ENCODE measurements at regions not wholly inside any gene's neighbourhood (a gene's known extent, or its start where the extent isn't known, plus 50 kb on each side); places are given as distances from the start of the nearest gene placed in this dataset.

DNA sequence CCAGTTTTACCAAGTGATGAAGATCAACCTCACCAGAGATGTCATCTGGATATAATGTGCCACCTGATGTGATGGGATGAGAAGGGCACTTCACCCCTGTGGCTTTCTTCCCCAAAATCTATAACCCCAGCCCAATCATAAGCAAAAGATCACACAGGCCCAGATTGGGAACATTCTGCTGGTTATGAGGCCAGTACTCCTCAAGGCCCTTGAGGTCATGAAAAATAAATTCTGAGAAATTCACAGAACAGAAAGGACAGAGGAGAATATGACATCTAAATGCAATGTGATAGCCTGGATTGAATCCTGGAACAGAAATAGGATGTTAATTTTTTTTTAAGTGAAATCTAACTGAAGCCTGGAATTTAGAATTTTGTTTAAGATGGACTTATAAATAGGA is 243.5 kb downstream of the CBLN4 start:
- no peaks in the 10 kb centered on the region for H3K27me3 ChIP-seq (ENCODE audit: control insufficient read depth in 1 of 2, insufficient read depth in 2 of 2, low read length in 2 of 2)
- H3K27ac ChIP-seq (ENCODE audit: low read depth in 2 of 2, low read length in 1 of 2), result no peak overlapping the region
- H3K36me3 ChIP-seq (ENCODE audit: control insufficient read depth in 2 of 2, insufficient read depth in 2 of 2, low read length in 1 of 2), result no peaks in the 10 kb centered on the region
- H3K4me3 ChIP-seq (ENCODE audit: low read depth in 1 of 2, low read length in 2 of 2), result no peak overlapping the region
- no peaks in the 10 kb centered on the region for H3K9me3 ChIP-seq (ENCODE audit: control insufficient read depth in 2 of 2, insufficient read depth in 1 of 2, low read depth in 1 of 2, low read length in 1 of 2)
- H3K4me1 ChIP-seq (ENCODE audit: control insufficient read depth in 2 of 2, insufficient read depth in 2 of 2, low read length in 1 of 2), result no peaks in the 10 kb centered on the region

- Histone ChIP-seq H3K27ac (ENCODE audit: low read depth in 2 of 2, low read length in 1 of 2) (no peak overlapping the region), H3K27me3 (ENCODE audit: control insufficient read depth in 1 of 2, insufficient read depth in 2 of 2, low read length in 2 of 2) (no peaks in the 10 kb centered on the region), H3K4me1 (ENCODE audit: control insufficient read depth in 2 of 2, insufficient read depth in 2 of 2, low read length in 1 of 2) (no peaks in the 10 kb centered on the region), H3K9me3 (ENCODE audit: control insufficient read depth in 2 of 2, insufficient read depth in 1 of 2, low read depth in 1 of 2, low read length in 1 of 2) (no peaks in the 10 kb centered on the region), H3K4me3 (ENCODE audit: low read depth in 1 of 2, low read length in 2 of 2) (no peak overlapping the region), H3K36me3 (ENCODE audit: control insufficient read depth in 2 of 2, insufficient read depth in 2 of 2, low read length in 1 of 2) (no peaks in the 10 kb centered on the region)
- 40 to 49% methylated on average over 3 of the region's 3 CpGs for WGBS, 2 donors
Observed at GRCh38 chr20:55761100-55761499, 244.2 kb downstream of the CBLN4 start.

GRCh38 chr20:55760586-55760985 is 244.7 kb downstream of the CBLN4 start:
- no peak overlapping the region for H3K27ac ChIP-seq (ENCODE audit: low read depth in 2 of 2, low read length in 1 of 2)
- WGBS, 2 donors, result 45 to 51% methylated on average over 3 of the region's 3 CpGs
- H3K4me1 ChIP-seq (ENCODE audit: control insufficient read depth in 2 of 2, insufficient read depth in 2 of 2, low read length in 1 of 2), result no peaks in the 10 kb centered on the region
- H3K36me3 ChIP-seq (ENCODE audit: control insufficient read depth in 2 of 2, insufficient read depth in 2 of 2, low read length in 1 of 2), result no peaks in the 10 kb centered on the region
- H3K9me3 ChIP-seq (ENCODE audit: control insufficient read depth in 2 of 2, insufficient read depth in 1 of 2, low read depth in 1 of 2, low read length in 1 of 2), result no peaks in the 10 kb centered on the region
- no peaks in the 10 kb centered on the region for H3K27me3 ChIP-seq (ENCODE audit: control insufficient read depth in 1 of 2, insufficient read depth in 2 of 2, low read length in 2 of 2)
- H3K4me3 ChIP-seq (ENCODE audit: low read depth in 1 of 2, low read length in 2 of 2), result no peak overlapping the region

GRCh38 chr20:55755861-55756260 is 249.5 kb downstream of the CBLN4 start:
- Histone ChIP-seq H3K9me3 (ENCODE audit: control insufficient read depth in 2 of 2, insufficient read depth in 1 of 2, low read depth in 1 of 2, low read length in 1 of 2) (no peaks in the 10 kb centered on the region), H3K4me3 (ENCODE audit: low read depth in 1 of 2, low read length in 2 of 2) (no peak overlapping the region), H3K27ac (ENCODE audit: low read depth in 2 of 2, low read length in 1 of 2) (no peak overlapping the region), H3K36me3 (ENCODE audit: control insufficient read depth in 2 of 2, insufficient read depth in 2 of 2, low read length in 1 of 2) (no peaks in the 10 kb centered on the region), H3K27me3 (ENCODE audit: control insufficient read depth in 1 of 2, insufficient read depth in 2 of 2, low read length in 2 of 2) (no peaks in the 10 kb centered on the region), H3K4me1 (ENCODE audit: control insufficient read depth in 2 of 2, insufficient read depth in 2 of 2, low read length in 1 of 2) (no peaks in the 10 kb centered on the region)
- WGBS, 2 donors, result 67 to 77% methylated on average over 3 of the region's 3 CpGs

DNA sequence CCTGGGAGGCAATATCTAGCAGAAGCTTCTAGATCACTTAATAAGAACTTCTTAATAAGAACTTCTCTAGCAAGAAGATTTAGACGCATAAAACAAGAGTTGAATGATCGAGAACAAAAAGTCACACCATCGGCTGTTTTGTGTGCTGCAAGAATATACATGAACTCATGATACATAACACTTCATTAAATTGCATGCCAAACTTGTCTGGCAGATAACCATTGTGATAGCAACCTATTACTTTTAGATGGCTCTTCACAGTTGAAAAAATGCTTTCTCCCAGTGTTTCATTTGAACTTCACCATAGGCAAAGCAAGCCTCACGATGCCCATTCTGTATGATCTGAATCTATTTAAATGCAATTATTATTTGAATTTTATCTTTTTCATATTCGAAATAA is 249.9 kb downstream of the CBLN4 start:
- Histone ChIP-seq H3K4me3 (ENCODE audit: low read depth in 1 of 2, low read length in 2 of 2) (no peak overlapping the region), H3K36me3 (ENCODE audit: control insufficient read depth in 2 of 2, insufficient read depth in 2 of 2, low read length in 1 of 2) (no peaks in the 10 kb centered on the region), H3K9me3 (ENCODE audit: control insufficient read depth in 2 of 2, insufficient read depth in 1 of 2, low read depth in 1 of 2, low read length in 1 of 2) (no peaks in the 10 kb centered on the region), H3K27me3 (ENCODE audit: control insufficient read depth in 1 of 2, insufficient read depth in 2 of 2, low read length in 2 of 2) (no peaks in the 10 kb centered on the region), H3K4me1 (ENCODE audit: control insufficient read depth in 2 of 2, insufficient read depth in 2 of 2, low read length in 1 of 2) (no peaks in the 10 kb centered on the region), H3K27ac (ENCODE audit: low read depth in 2 of 2, low read length in 1 of 2) (no peak overlapping the region)
- 80% methylated on average over 5 of the region's 5 CpGs for WGBS, 2 donors

DNA sequence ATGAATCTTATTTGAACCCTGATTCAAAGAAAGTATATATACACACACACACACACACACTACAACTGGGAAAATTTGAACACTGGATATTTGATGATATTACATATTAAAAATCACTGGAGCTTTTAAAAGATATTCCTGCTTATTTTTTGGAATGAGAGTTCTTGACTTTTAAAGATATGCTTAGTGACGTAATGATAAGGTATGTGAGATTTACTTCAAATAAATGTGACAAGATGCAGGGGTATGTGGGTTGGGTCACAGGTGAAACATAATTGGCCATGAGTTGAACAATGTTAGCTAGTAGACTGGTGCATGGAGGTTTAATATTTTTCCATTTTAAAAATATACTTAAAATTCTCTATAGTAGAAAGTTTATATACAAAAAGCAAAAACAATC is 258.6 kb downstream of the CBLN4 start:
- no peaks in the 10 kb centered on the region for H3K4me1 ChIP-seq (ENCODE audit: control insufficient read depth in 2 of 2, insufficient read depth in 2 of 2, low read length in 1 of 2)
- H3K27me3 ChIP-seq (ENCODE audit: control insufficient read depth in 1 of 2, insufficient read depth in 2 of 2, low read length in 2 of 2), result no peaks in the 10 kb centered on the region
- H3K4me3 ChIP-seq (ENCODE audit: low read depth in 1 of 2, low read length in 2 of 2), result no peak overlapping the region
- no peaks in the 10 kb centered on the region for H3K9me3 ChIP-seq (ENCODE audit: control insufficient read depth in 2 of 2, insufficient read depth in 1 of 2, low read depth in 1 of 2, low read length in 1 of 2)
- no peak overlapping the region for H3K27ac ChIP-seq (ENCODE audit: low read depth in 2 of 2, low read length in 1 of 2)
- 91% methylated on average over 1 of the region's 1 CpG for WGBS, 2 donors
- no peaks in the 10 kb centered on the region for H3K36me3 ChIP-seq (ENCODE audit: control insufficient read depth in 2 of 2, insufficient read depth in 2 of 2, low read length in 1 of 2)

GRCh38 chr20:55745840-55746239 is 259.5 kb downstream of the CBLN4 start:
- H3K27me3 ChIP-seq (ENCODE audit: control insufficient read depth in 1 of 2, insufficient read depth in 2 of 2, low read length in 2 of 2), result no peaks in the 10 kb centered on the region
- no peak overlapping the region for H3K4me3 ChIP-seq (ENCODE audit: low read depth in 1 of 2, low read length in 2 of 2)
- no peaks in the 10 kb centered on the region for H3K4me1 ChIP-seq (ENCODE audit: control insufficient read depth in 2 of 2, insufficient read depth in 2 of 2, low read length in 1 of 2)
- no peaks in the 10 kb centered on the region for H3K36me3 ChIP-seq (ENCODE audit: control insufficient read depth in 2 of 2, insufficient read depth in 2 of 2, low read length in 1 of 2)
- WGBS, 2 donors, result 54 to 74% methylated on average over 1 of the region's 1 CpG
- no peaks in the 10 kb centered on the region for H3K9me3 ChIP-seq (ENCODE audit: control insufficient read depth in 2 of 2, insufficient read depth in 1 of 2, low read depth in 1 of 2, low read length in 1 of 2)
- H3K27ac ChIP-seq (ENCODE audit: low read depth in 2 of 2, low read length in 1 of 2), result no peak overlapping the region

DNA sequence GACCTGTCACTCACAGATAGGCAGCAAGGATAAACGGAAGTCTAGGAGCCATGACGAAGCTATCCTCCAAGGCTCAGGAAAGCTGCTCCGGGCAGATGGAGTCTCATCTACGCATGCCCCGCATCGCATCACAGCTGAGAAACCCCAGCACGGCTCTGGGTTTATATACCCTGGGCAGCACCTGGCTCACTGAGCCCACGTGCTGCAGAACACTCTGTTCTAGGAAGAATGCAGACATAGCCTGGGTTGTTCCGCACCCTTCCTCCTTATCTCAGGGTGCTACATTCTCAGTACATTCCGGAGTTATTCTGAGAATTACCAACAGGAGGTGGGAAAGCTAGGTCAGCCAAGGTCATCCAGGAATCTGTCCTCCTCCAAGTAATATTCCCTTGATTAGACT is 260.4 kb downstream of the CBLN4 start:
- 77 to 91% methylated on average over 10 of the region's 10 CpGs for WGBS, 2 donors
- no peaks in the 10 kb centered on the region for H3K27me3 ChIP-seq (ENCODE audit: control insufficient read depth in 1 of 2, insufficient read depth in 2 of 2, low read length in 2 of 2)
- H3K27ac ChIP-seq (ENCODE audit: low read depth in 2 of 2, low read length in 1 of 2), result no peak overlapping the region
- H3K36me3 ChIP-seq (ENCODE audit: control insufficient read depth in 2 of 2, insufficient read depth in 2 of 2, low read length in 1 of 2), result no peaks in the 10 kb centered on the region
- no peaks in the 10 kb centered on the region for H3K4me1 ChIP-seq (ENCODE audit: control insufficient read depth in 2 of 2, insufficient read depth in 2 of 2, low read length in 1 of 2)
- H3K9me3 ChIP-seq (ENCODE audit: control insufficient read depth in 2 of 2, insufficient read depth in 1 of 2, low read depth in 1 of 2, low read length in 1 of 2), result no peaks in the 10 kb centered on the region
- H3K4me3 ChIP-seq (ENCODE audit: low read depth in 1 of 2, low read length in 2 of 2), result no peak overlapping the region

DNA sequence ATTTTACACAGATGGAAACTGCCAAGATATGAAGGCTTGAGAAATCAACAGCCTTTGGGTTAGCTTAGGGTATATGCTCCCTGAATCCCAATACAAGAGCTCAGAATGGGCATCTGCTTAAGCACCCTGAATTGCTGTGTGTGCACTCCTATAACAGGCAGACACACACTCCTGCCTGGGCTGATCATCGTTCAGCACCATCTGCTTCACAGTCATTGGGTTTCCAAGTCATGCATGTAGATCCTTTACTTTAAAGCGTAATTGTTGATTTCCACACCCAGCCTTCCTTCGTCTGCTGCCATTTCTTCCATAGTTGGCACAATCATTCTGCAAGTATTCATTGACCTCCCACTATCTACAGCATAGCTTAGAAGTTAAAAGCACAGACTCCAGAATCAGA is 263.5 kb downstream of the CBLN4 start:
- no peaks in the 10 kb centered on the region for H3K9me3 ChIP-seq (ENCODE audit: control insufficient read depth in 2 of 2, insufficient read depth in 1 of 2, low read depth in 1 of 2, low read length in 1 of 2)
- H3K36me3 ChIP-seq (ENCODE audit: control insufficient read depth in 2 of 2, insufficient read depth in 2 of 2, low read length in 1 of 2), result no peaks in the 10 kb centered on the region
- H3K27ac ChIP-seq (ENCODE audit: low read depth in 2 of 2, low read length in 1 of 2), result no peak overlapping the region
- no peaks in the 10 kb centered on the region for H3K27me3 ChIP-seq (ENCODE audit: control insufficient read depth in 1 of 2, insufficient read depth in 2 of 2, low read length in 2 of 2)
- H3K4me3 ChIP-seq (ENCODE audit: low read depth in 1 of 2, low read length in 2 of 2), result no peak overlapping the region
- WGBS, 2 donors, result 82 to 88% methylated on average over 3 of the region's 3 CpGs
- no peaks in the 10 kb centered on the region for H3K4me1 ChIP-seq (ENCODE audit: control insufficient read depth in 2 of 2, insufficient read depth in 2 of 2, low read length in 1 of 2)

DNA sequence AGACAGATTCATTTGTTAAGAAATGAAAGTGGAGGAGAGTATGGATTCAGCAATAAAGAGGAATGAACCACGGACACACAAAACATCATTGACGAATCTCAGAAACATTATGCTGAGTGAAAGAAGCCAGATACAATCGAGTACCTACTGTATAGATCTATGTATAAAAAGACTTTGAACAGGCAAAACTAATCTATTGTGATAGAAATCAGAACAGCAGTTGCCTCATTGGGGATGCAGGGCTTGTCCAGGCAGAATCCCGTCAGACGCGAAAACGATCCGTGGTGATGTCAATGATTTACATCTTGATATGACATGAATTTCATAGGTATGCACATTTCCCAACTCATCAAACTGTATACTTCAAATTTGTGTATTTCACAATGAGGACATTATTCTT is 265.2 kb downstream of the CBLN4 start:
- H3K4me1 ChIP-seq (ENCODE audit: control insufficient read depth in 2 of 2, insufficient read depth in 2 of 2, low read length in 1 of 2), result no peaks in the 10 kb centered on the region
- no peaks in the 10 kb centered on the region for H3K27me3 ChIP-seq (ENCODE audit: control insufficient read depth in 1 of 2, insufficient read depth in 2 of 2, low read length in 2 of 2)
- H3K4me3 ChIP-seq (ENCODE audit: low read depth in 1 of 2, low read length in 2 of 2), result no peak overlapping the region
- no peaks in the 10 kb centered on the region for H3K9me3 ChIP-seq (ENCODE audit: control insufficient read depth in 2 of 2, insufficient read depth in 1 of 2, low read depth in 1 of 2, low read length in 1 of 2)
- H3K36me3 ChIP-seq (ENCODE audit: control insufficient read depth in 2 of 2, insufficient read depth in 2 of 2, low read length in 1 of 2), result no peaks in the 10 kb centered on the region
- 87 to 90% methylated on average over 8 of the region's 8 CpGs for WGBS, 2 donors
- H3K27ac ChIP-seq (ENCODE audit: low read depth in 2 of 2, low read length in 1 of 2), result no peak overlapping the region
